ENCODE measurements at regions not wholly inside any gene's neighbourhood (a gene's known extent, or its start where the extent isn't known, plus 50 kb on each side); places are given as distances from the start of the nearest gene placed in this dataset.

GRCh38 chr1:181396171-181396670, 87.1 kb upstream of the CACNA1E start:
- Histone ChIP-seq H3K4me3 (no peak overlapping the region), H3K4me1 (no peaks in the 10 kb centered on the region), H3K27ac (no peak overlapping the region), H3K27me3 (no peaks in the 10 kb centered on the region), H3K9me3 (no peaks in the 10 kb centered on the region), H3K36me3 (no peaks in the 10 kb centered on the region)
- no peak for DNase-seq (ENCODE audit: low spot score in 2 of 2)
- intact Hi-C loops (cut with DNase I), result no loop called here
- no peak for TF ChIP-seq CTCF (IDR thresholded peaks at IDR 0.05)

- TF ChIP-seq CTCF (IDR thresholded peaks at IDR 0.05), result no peak
These were observed 86.5 kb upstream of the CACNA1E start for GRCh38 chr1:181396811-181397210.

GRCh38 chr1:181397845-181398244, 85.5 kb upstream of the CACNA1E start:
- Histone ChIP-seq H3K27ac (no peak overlapping the region), H3K27me3 (no peaks in the 10 kb centered on the region), H3K4me1 (no peaks in the 10 kb centered on the region), H3K9me3 (no peaks in the 10 kb centered on the region), H3K36me3 (no peaks in the 10 kb centered on the region), H3K4me3 (no peak overlapping the region)
- DNase-seq (ENCODE audit: low spot score in 2 of 2), result no peak
- TF ChIP-seq CTCF (IDR thresholded peaks at IDR 0.05), result no peak
- intact Hi-C loops (cut with DNase I), result no loop called here

More at GRCh38 chr1:181396811-181397210, 86.5 kb upstream of the CACNA1E start:
- no peak for DNase-seq (ENCODE audit: low spot score in 2 of 2)
- Histone ChIP-seq H3K27ac (no peak overlapping the region), H3K36me3 (no peaks in the 10 kb centered on the region), H3K4me1 (no peaks in the 10 kb centered on the region), H3K27me3 (no peaks in the 10 kb centered on the region), H3K4me3 (no peak overlapping the region), H3K9me3 (no peaks in the 10 kb centered on the region)
- intact Hi-C loops (cut with DNase I), result no loop called here

- no peak for TF ChIP-seq CTCF (IDR thresholded peaks at IDR 0.05)
- no peaks in the 10 kb centered on the region for H3K9me3 ChIP-seq
- no peak for DNase-seq (ENCODE audit: low spot score in 2 of 2)
- H3K4me1 ChIP-seq, result no peaks in the 10 kb centered on the region
- H3K4me3 ChIP-seq, result no peak overlapping the region
- intact Hi-C loops (cut with DNase I), result no loop called here
- no peaks in the 10 kb centered on the region for H3K27me3 ChIP-seq
- H3K27ac ChIP-seq, result no peak overlapping the region
- no peaks in the 10 kb centered on the region for H3K36me3 ChIP-seq
These were observed 84.8 kb upstream of the CACNA1E start for GRCh38 chr1:181398544-181398943.

GRCh38 chr1:181405584-181405983, 77.7 kb upstream of the CACNA1E start:
- H3K9me3 ChIP-seq, result no peaks in the 10 kb centered on the region
- no peaks in the 10 kb centered on the region for H3K4me1 ChIP-seq
- no peaks in the 10 kb centered on the region for H3K36me3 ChIP-seq
- no peak overlapping the region for H3K27ac ChIP-seq
- H3K27me3 ChIP-seq, result no peaks in the 10 kb centered on the region
- no peak for TF ChIP-seq CTCF (IDR thresholded peaks at IDR 0.05)
- intact Hi-C loops (cut with DNase I), result no loop called here
- DNase-seq (ENCODE audit: low spot score in 2 of 2), result no peak
- H3K4me3 ChIP-seq, result no peak overlapping the region

- intact Hi-C loops (cut with DNase I), result no loop called here
- Histone ChIP-seq H3K4me3 (no peak overlapping the region), H3K4me1 (no peaks in the 10 kb centered on the region), H3K27ac (no peak overlapping the region), H3K27me3 (no peaks in the 10 kb centered on the region), H3K36me3 (no peaks in the 10 kb centered on the region), H3K9me3 (no peaks in the 10 kb centered on the region)
- no peak for TF ChIP-seq CTCF (IDR thresholded peaks at IDR 0.05)
- no peak for DNase-seq (ENCODE audit: low spot score in 2 of 2)
These were observed 76.3 kb upstream of the CACNA1E start for GRCh38 chr1:181406989-181407388.

Data from ascending aorta (tissue), 2 donors.